HFF-Myc (cell line): ENCODE measurements at regions not wholly inside any gene's neighbourhood (a gene's known extent, or its start where the extent isn't known, plus 50 kb on each side); places are given as distances from the start of the nearest gene placed in this dataset.
"Not testable (repeated sequence)": the region's sequence is repeated elsewhere in the genome, so short reads cannot be mapped to it uniquely, and the experiment has no call there.

Experiments
- DNase-seq: peaks from one replicate; pipeline ENCODE4 v3.0.0-alpha.2; 2011; ENCODE audit warnings: low read depth; ENCODE audit errors: extremely low read depth
- H3K4me3 ChIP-seq: replicated peaks from 2 replicates; pipeline ENCODE4 v1.5.1; 2011; ENCODE audit warnings: low read depth, mild to moderate bottlenecking, control low read depth, low read length
- CTCF ChIP-seq: IDR thresholded peaks from 2 replicates; pipeline ENCODE4 v1.5.1; 2012; ENCODE audit warnings: mild to moderate bottlenecking, low read depth, low read length, control low read depth; ENCODE audit errors: missing control alignments

DNA sequence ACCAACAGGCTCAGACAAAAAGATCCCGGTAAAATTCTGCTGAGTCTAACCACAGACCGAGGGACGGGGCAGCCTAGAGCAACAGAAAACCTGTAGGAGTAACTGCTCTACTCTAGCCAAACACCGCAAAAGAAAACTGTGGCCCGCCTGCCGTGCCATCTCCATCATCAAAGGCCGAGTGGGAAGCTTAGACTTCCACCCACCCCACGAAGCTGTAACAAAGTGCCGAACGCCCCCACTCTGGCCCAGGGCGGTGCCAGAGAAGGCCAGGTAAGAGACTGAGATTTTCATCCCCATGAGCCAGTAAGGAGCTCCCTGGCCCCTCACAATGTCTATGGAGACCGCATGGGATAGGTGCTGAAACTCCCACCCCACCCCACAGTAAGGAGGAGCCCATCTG is 231.9 kb upstream of the COX10 start:
- no peak overlapping the region for H3K4me3 ChIP-seq

DNA sequence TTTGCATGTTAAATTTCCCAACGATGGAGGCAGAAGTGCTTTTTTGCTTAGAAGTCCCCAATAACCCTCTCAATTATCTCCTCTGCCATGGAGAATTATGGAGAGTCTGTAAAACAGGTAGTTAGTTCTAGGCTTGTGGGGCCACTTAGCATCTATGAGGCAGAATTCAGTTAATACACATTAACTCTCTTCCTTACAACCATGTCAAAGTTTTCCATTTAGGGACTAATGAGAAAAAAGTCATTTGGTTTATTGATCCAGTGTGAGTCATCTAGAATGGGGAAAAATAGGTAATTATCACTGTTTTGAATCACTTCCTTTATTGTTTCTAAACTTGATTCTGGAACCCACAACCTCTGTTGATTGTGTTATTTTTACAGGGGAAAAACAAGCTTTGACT is 229.1 kb upstream of the COX10 start:
- no peak overlapping the region for H3K4me3 ChIP-seq
- TF ChIP-seq CTCF, result no peak
- DNase-seq, result no peak

More for the DNA sequence above, 231.9 kb upstream of the COX10 start:
- TF ChIP-seq CTCF, result no peak
- no peak for DNase-seq

DNA sequence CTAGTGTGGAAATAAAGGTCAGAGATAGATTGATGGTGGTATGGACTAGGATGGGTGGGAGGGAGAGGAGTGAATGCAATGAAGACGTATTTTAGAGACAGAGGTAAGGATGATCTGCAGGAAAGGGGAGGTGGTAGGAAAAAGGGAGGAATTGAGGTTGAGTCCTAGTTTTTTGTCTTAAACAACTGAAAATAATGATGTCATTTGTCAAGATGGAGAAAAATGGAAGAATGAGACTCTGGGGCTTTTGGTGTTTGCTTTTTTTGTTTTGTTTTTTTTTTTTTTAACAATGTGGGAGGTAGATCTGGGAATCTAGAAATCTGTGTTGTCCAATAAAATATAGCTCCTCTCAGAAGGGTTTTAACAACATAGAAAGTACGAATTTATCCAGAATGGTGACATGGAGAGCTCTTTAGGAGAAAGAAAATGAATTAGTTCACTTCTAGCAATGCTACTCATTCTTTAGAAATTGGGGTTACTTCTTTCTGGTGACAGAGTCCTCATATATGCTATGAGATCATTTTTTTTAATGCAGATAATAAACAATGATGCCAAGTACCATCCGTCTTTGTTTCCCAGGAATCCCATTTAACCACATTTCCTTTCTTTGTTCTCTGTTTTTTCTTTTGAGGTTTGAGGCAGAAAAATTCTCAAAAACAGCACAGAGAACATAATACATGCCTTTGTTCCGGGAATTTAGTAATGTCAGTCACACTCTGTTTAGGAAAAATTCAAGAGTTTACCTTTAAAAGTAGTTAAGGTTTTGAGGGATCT is 225.3 kb upstream of the COX10 start:
- H3K4me3 ChIP-seq, result no peak overlapping the region
- no peak for TF ChIP-seq CTCF
- no peak for DNase-seq

DNA sequence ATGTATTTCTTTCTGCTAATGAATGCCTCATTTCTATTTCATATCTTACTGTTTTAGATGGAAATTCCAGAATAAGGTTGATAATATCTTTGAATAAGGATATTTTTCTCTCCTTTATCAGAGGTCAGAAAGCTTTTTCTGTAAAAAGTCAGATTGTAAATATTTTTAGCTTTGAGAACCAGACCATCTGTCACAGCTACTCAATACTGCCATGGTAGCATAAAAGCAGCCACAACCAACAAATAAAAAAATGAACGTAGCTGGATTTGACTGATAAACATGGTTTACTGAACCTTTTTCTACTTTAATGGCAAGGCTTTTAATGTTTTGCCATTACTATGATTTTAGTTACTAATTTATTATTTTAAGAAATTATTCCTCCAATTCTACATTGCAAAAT is 217.4 kb upstream of the COX10 start:
- TF ChIP-seq CTCF, result no peak
- DNase-seq, result no peak
- H3K4me3 ChIP-seq, result no peak overlapping the region

DNA sequence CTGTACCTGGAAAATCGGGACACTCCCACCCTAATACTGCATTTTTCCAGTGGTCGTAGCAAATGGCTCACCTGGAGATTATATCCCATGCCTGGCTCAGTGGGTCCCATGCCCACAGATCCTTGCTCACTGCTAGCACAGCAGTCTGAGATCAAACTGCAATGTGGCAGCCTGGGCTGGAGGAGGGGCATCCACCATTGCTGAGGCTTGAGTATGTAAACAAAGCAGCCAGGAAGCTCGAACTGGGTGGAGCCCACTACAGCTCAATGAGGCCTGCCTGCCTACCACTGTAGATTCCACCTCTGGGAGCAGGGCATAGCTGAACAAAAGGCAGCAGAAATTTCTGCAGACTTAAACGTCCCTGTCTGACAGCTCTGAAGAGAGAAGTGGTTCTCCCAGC is 213.6 kb upstream of the COX10 start:
- not testable (repeated sequence) for DNase-seq, H3K4me3 ChIP-seq

GRCh38 chr17:13862346-13862745 is 207.0 kb upstream of the COX10 start:
- H3K4me3 ChIP-seq, result no peak overlapping the region
- no peak for TF ChIP-seq CTCF
- no peak for DNase-seq

DNA sequence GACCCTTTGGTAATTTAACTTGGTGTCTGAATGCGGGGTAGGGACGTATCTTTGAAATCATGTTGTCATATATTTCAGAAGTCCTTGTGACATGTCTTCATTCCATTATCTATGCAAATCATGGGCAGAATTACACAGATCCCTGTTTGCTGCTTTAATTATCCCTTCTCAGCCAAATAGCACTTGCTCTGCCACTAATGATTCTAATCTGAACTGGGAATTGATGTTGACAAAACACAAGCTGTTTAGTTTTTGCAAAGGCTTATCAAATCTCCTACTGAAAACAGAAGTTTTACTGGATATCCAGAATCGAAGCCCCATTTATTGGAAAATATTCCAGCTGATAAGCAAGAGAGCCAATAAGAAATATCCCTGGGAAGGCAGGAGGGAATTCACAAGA is 205.9 kb upstream of the COX10 start:
- no peak overlapping the region for H3K4me3 ChIP-seq
- DNase-seq, result no peak
- no peak for TF ChIP-seq CTCF
